ENCODE measurements at regions not wholly inside any gene's neighbourhood (a gene's known extent, or its start where the extent isn't known, plus 50 kb on each side); places are given as distances from the start of the nearest gene placed in this dataset.

DNA sequence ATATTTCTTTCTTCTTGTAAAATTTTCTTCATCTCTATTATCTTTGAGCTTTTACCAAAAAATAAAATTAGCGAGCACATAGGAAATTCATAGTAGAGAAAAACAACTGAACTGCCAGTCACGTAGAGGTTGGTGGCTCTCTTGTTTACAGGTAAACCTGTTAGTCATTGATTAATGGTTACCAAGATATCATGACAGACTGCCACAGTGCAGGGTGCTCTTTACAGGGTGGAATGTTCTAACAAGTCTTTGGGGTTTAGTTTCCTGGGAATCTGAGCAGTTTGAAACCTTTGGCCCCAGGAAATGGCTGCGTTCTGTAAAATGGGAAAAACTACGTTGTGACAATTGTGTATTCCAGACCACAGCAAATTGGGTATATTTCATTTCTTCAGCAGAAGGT is 407.3 kb upstream of the ADARB2 start:
- no peak overlapping the region for H3K27ac ChIP-seq
- no peaks in the 10 kb centered on the region for H3K27me3 ChIP-seq
- peaks cover 0 to 2% (median 0%) of the 10 kb centered on the region in 4 donors for H3K9me3 ChIP-seq
- DNase-seq: no peak
- 54 to 59% methylated on average over 4 of the region's 4 CpGs for WGBS, 2 donors
- TF ChIP-seq POLR2A (IDR thresholded peaks at IDR 0.05) (no peak), POLR2AphosphoS5 (IDR thresholded peaks at IDR 0.05) (no peak), EP300 (IDR thresholded peaks at IDR 0.05) (no peak)
- TF ChIP-seq, protein P1, sequence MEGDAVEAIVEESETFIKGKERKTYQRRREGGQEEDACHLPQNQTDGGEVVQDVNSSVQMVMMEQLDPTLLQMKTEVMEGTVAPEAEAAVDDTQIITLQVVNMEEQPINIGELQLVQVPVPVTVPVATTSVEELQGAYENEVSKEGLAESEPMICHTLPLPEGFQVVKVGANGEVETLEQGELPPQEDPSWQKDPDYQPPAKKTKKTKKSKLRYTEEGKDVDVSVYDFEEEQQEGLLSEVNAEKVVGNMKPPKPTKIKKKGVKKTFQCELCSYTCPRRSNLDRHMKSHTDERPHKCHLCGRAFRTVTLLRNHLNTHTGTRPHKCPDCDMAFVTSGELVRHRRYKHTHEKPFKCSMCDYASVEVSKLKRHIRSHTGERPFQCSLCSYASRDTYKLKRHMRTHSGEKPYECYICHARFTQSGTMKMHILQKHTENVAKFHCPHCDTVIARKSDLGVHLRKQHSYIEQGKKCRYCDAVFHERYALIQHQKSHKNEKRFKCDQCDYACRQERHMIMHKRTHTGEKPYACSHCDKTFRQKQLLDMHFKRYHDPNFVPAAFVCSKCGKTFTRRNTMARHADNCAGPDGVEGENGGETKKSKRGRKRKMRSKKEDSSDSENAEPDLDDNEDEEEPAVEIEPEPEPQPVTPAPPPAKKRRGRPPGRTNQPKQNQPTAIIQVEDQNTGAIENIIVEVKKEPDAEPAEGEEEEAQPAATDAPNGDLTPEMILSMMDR (IDR thresholded peaks at IDR 0.05): no peak
- intact Hi-C loops (cut with DNase I): no loop called here
- H3K36me3 ChIP-seq: no peaks in the 10 kb centered on the region
- H3K4me1 ChIP-seq: no peaks in the 10 kb centered on the region
- H3K4me3 ChIP-seq: no peak overlapping the region

DNA sequence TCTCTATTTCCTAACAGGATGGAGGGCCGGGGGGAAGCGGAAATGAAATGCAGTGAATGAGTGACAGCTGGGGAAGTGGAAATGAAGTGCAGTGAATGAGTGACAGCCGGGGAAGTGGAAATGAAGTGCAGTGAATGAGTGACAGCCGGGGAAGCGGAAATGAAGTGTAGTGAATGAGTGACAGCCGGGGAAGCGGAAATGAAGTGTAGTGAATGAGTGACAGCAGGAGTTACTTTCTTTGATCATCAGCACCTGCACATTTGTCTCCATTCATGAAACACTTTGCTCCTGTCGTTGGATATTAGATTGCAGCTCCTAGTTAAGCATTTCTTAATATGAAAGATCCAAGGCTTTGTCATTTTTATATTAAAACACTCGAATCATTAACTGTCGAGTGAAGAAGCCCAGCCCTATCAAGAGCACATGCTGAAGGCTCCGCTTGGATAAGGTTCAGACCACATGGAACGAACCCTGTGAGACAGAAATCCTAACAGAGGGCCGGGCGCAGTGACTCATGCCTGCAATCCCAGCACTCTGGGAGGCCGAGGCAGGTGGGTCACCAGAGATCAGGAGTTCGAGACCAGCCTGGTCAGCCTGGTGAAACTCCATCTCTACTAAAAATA is 406.0 kb upstream of the ADARB2 start:
- TF ChIP-seq, protein P1 (IDR thresholded peaks at IDR 0.05): no peak
- no peak for TF ChIP-seq EP300 (IDR thresholded peaks at IDR 0.05)
- TF ChIP-seq POLR2A (IDR thresholded peaks at IDR 0.05): no peak
- no peak for TF ChIP-seq POLR2AphosphoS5 (IDR thresholded peaks at IDR 0.05)
- Histone ChIP-seq H3K4me3 (no peak overlapping the region), H3K4me1 (no peaks in the 10 kb centered on the region), H3K27me3 (no peaks in the 10 kb centered on the region), H3K36me3 (no peaks in the 10 kb centered on the region), H3K27ac (no peak overlapping the region), H3K9me3 (peaks cover 0 to 2% (median 0%) of the 10 kb centered on the region in 4 donors)
- no peak for DNase-seq
- WGBS, 2 donors: 83 to 91% methylated on average over 16 of the region's 16 CpGs
- intact Hi-C loops (cut with DNase I): no loop called here

DNA sequence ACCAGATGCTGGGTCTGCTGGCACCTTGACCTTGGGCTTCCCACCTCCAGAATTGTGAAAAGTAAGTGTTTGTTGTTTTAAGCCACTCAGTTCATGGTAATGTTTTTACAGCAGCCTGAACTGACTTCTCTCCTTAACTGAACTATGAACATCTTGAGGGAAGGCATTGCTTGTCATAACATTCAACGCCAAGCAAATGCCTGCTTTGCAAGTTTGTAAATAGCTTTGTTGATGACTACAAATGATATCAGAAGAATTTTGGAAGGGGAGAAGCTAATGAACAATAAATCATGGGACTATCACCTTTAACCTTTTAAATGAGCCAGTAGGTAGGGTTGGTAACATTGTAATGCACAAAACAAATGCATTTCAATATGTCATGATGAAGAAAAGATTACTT is 402.4 kb upstream of the ADARB2 start:
- Histone ChIP-seq H3K27ac (no peak overlapping the region), H3K9me3 (peaks cover 0 to 2% (median 0%) of the 10 kb centered on the region in 4 donors), H3K27me3 (no peaks in the 10 kb centered on the region), H3K36me3 (no peaks in the 10 kb centered on the region), H3K4me3 (no peak overlapping the region), H3K4me1 (no peaks in the 10 kb centered on the region)
- no peak for DNase-seq
- TF ChIP-seq EP300 (IDR thresholded peaks at IDR 0.05) (no peak), POLR2A (IDR thresholded peaks at IDR 0.05) (no peak), POLR2AphosphoS5 (IDR thresholded peaks at IDR 0.05) (no peak)
- TF ChIP-seq, protein P1 (IDR thresholded peaks at IDR 0.05): no peak
- 47 to 60% methylated on average over 1 of the region's 1 CpG for WGBS, 2 donors
- intact Hi-C loops (cut with DNase I): no loop called here

DNA sequence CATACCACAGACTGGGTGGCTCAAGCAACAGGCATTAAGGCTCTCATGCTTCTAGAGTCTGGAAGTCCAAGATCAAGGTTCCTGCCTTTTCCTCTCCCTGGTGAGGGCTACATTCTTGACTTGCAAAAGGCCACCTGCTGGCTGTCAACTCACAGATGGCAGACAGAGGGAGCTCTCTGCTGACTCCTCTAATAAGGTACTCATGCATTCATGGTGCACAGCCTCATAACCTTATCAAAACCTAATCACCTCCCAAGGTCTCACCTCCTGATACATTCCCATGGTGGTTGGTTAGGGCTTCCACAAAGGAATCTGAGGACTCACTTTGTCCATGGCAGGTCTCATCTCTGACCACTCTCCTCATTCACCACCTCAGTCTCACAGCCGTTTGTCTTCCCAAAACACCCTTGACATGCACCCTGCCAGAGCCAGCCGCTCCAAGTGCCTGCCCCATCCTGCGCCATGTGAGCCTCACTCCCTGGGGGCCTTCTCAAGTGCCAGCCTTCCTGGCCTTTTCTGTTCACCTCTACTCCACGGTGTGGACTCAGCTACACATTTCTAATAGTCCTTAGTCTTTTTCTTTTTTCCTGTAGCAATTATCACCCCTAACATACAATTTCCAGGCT is 400.3 kb upstream of the ADARB2 start:
- TF ChIP-seq POLR2A (IDR thresholded peaks at IDR 0.05) (no peak), POLR2AphosphoS5 (IDR thresholded peaks at IDR 0.05) (no peak)
- no peaks in the 10 kb centered on the region for H3K36me3 ChIP-seq
- H3K27me3 ChIP-seq: no peaks in the 10 kb centered on the region
- H3K4me1 ChIP-seq: no peaks in the 10 kb centered on the region
- 88 to 90% methylated on average over 4 of the region's 4 CpGs for WGBS, 2 donors
- no peak overlapping the region for H3K4me3 ChIP-seq
- intact Hi-C loops (cut with DNase I): no loop called here
- no peak for DNase-seq
- H3K9me3 ChIP-seq: peaks cover 0 to 2% (median 0%) of the 10 kb centered on the region in 4 donors
- no peak overlapping the region for H3K27ac ChIP-seq

DNA sequence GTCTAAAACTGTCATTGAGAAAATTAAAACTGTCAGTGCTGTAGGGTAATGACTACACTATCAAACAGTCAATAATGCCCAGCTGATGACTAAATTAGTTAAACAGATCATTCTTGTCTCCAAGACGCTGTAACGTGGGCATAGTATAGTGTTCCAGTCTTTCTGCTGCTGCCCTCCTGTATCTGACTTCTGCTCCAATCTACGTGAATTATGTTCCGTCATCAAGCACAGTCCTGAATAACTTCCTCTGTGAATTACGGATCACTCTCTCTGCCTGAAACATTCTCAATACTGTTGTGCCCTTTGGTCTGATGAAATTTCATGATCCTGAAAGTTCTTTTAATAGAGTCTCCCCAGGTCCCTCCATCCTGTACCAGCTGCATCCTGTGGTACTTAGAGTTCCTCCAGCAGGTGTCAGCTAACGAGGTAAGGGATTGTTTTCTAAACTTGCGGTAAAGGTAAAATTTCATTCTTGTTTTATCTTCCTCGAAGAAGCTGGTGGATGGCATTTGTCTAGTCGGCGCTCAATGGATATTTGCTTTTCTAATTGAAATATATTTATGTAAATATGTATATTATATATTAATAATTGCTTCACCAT is 393.5 kb upstream of the ADARB2 start:
- Histone ChIP-seq H3K4me1 (no peaks in the 10 kb centered on the region), H3K27ac (no peak overlapping the region), H3K4me3 (no peak overlapping the region), H3K36me3 (no peaks in the 10 kb centered on the region), H3K27me3 (no peaks in the 10 kb centered on the region), H3K9me3 (no peaks in the 10 kb centered on the region)
- DNase-seq: no peak
- 79 to 83% methylated on average over 10 of the region's 10 CpGs for WGBS, 2 donors
- TF ChIP-seq POLR2AphosphoS5 (IDR thresholded peaks at IDR 0.05) (no peak), EP300 (IDR thresholded peaks at IDR 0.05) (no peak), POLR2A (IDR thresholded peaks at IDR 0.05) (no peak)
- TF ChIP-seq, protein P1 (IDR thresholded peaks at IDR 0.05): no peak
- intact Hi-C loops (cut with DNase I): no loop called here

All from sigmoid colon (tissue), 6 donors.